ENCODE measurements at regions not wholly inside any gene's neighbourhood (a gene's known extent, or its start where the extent isn't known, plus 50 kb on each side); places are given as distances from the start of the nearest gene placed in this dataset.

GRCh38 chr11:130617001-130617400 lies 168.6 kb downstream of the ADAMTS15 start:
- CTCF ChIA-PET: no interaction called here
- POLR2A ChIA-PET: no interaction called here

GRCh38 chr11:130620548-130620947 lies 172.1 kb downstream of the ADAMTS15 start:
- CTCF ChIA-PET: interaction anchor here (0.9 kb wide), 1 partner anchor 242 kb away, joined by 3 read pairs; no protein-coding TSS in a partner anchor
- no peak for TF ChIP-seq CTCF (IDR thresholded peaks at IDR 0.05; ENCODE audit: insufficient read depth, low read length, missing control alignments)
- H3K4me3 ChIP-seq (ENCODE audit: low read depth, low read length): no peak overlapping the region
- POLR2A ChIA-PET: no interaction called here
- DNase-seq (ENCODE audit: low read depth, low spot score): no peak

More at GRCh38 chr11:130617001-130617400, 168.6 kb downstream of the ADAMTS15 start:
- no peak for DNase-seq (ENCODE audit: low read depth, low spot score)
- TF ChIP-seq CTCF (IDR thresholded peaks at IDR 0.05; ENCODE audit: insufficient read depth, low read length, missing control alignments): no peak
- no peak overlapping the region for H3K4me3 ChIP-seq (ENCODE audit: low read depth, low read length)

GRCh38 chr11:130622141-130622542 lies 173.7 kb downstream of the ADAMTS15 start:
- no peak for TF ChIP-seq CTCF (IDR thresholded peaks at IDR 0.05; ENCODE audit: insufficient read depth, low read length, missing control alignments)
- H3K4me3 ChIP-seq (ENCODE audit: low read depth, low read length): no peak overlapping the region
- DNase-seq (ENCODE audit: low read depth, low spot score): no peak
- CTCF ChIA-PET: no interaction called here
- POLR2A ChIA-PET: no interaction called here

- no peak for TF ChIP-seq CTCF (IDR thresholded peaks at IDR 0.05; ENCODE audit: insufficient read depth, low read length, missing control alignments)
- no peak overlapping the region for H3K4me3 ChIP-seq (ENCODE audit: low read depth, low read length)
- ChIA-PET CTCF (interaction anchor here (0.9 to 1.4 kb wide), 3 partner anchors 26 to 213 kb away, joined by 3 read pairs; no protein-coding TSS in a partner anchor), POLR2A (no interaction called here)
- no peak for DNase-seq (ENCODE audit: low read depth, low spot score)
Observed at GRCh38 chr11:130623670-130624668, 175.5 kb downstream of the ADAMTS15 start.

- no peak for DNase-seq (ENCODE audit: low read depth, low spot score)
- CTCF ChIA-PET: interaction anchor here (0.9 to 1.1 kb wide), 2 partner anchors 190 to 212 kb away, joined by 3 read pairs; no protein-coding TSS in a partner anchor
Observed at GRCh38 chr11:130624971-130625544, 176.6 kb downstream of the ADAMTS15 start.

More at GRCh38 chr11:130624971-130625544, 176.6 kb downstream of the ADAMTS15 start:
- POLR2A ChIA-PET: no interaction called here
- no peak for TF ChIP-seq CTCF (IDR thresholded peaks at IDR 0.05; ENCODE audit: insufficient read depth, low read length, missing control alignments)
- H3K4me3 ChIP-seq (ENCODE audit: low read depth, low read length): no peak overlapping the region
